ENCODE measurements at regions not wholly inside any gene's neighbourhood (a gene's known extent, or its start where the extent isn't known, plus 50 kb on each side); places are given as distances from the start of the nearest gene placed in this dataset.

- no peak for TF ChIP-seq CBX8 (IDR thresholded peaks at IDR 0.05; ENCODE audit: borderline replicate concordance, low read depth, low read length)
- TF ChIP-seq CHD2 (IDR thresholded peaks at IDR 0.05; ENCODE audit: low read length) = no peak
- TF ChIP-seq SP2 (IDR thresholded peaks at IDR 0.05; ENCODE audit: low read length) = no peak
- no peak for TF ChIP-seq RFX5 (IDR thresholded peaks at IDR 0.05; ENCODE audit: borderline replicate concordance, low read depth, low read length)
- no peak for TF ChIP-seq HDAC2 (IDR thresholded peaks at IDR 0.05; ENCODE audit: borderline replicate concordance in 1 of 2, low read depth in 2 of 2, low read length in 2 of 2)
- no peak for TF ChIP-seq JUND (IDR thresholded peaks at IDR 0.05; ENCODE audit: low read length)
Observed at GRCh38 chr10:36602374-36602773, 523.0 kb upstream of the ANKRD30A start (continued).
